ENCODE measurements at regions not wholly inside any gene's neighbourhood (a gene's known extent, or its start where the extent isn't known, plus 50 kb on each side); places are given as distances from the start of the nearest gene placed in this dataset.
"Not testable (repeated sequence)": the region's sequence is repeated elsewhere in the genome, so short reads cannot be mapped to it uniquely, and the experiment has no call there.

DNA sequence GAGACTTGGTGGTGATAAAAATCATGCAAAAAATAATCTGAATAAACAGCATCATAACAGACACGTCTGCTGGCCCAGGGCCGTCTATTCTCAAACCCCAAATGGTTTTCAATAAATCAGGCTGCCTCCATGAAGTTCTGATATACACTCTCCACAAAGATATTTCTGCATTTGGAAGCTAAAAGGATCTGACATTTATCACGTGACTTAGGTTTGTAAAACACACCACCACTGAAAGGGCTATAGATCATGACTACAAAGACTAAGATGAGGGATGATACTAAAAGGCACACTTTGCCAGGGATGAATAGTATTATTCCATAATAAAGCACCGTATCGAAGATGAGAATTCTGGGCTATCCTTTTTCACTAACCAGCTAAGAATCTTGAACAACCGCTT lies 67.6 kb upstream of the ADAMTS18 start:
- intact Hi-C loops (cut with micrococcal nuclease) (loop anchor here (5.0 kb wide), 1 partner anchor 50 kb away; no protein-coding TSS in a partner anchor), dilution Hi-C loops (cut with MboI; ENCODE audit: extremely low pct_ligation_motif_present, low sequenced_read_pairs) (no loop called here)
- Histone ChIP-seq H2AFZ (ENCODE audit: low read depth, low read length) (no peak overlapping the region), H3K79me2 (ENCODE audit: control insufficient read depth, insufficient read depth, low read length) (no peaks in the 10 kb centered on the region), H3K4me2 (ENCODE audit: insufficient read depth, low read length) (no peak overlapping the region), H4K20me1 (replicated peaks; ENCODE audit: control insufficient read depth, extremely low read depth, insufficient read depth, low read length) (no peaks in the 10 kb centered on the region), H3K36me3 (ENCODE audit: control insufficient read depth in 2 of 2, extremely low read depth in 1 of 2, insufficient read depth in 2 of 2, low read length in 2 of 2) (no peaks in the 10 kb centered on the region), H3K27ac (ENCODE audit: insufficient read depth, low read depth, low read length) (no peak overlapping the region), H3K27me3 (ENCODE audit: control insufficient read depth in 2 of 2, insufficient read depth in 2 of 2, low read length in 2 of 2) (no peaks in the 10 kb centered on the region), H3K9ac (replicated peaks; ENCODE audit: extremely low read depth, insufficient read depth, low read length) (no peak overlapping the region), H3K4me3 (replicated peaks in 1 of 3; ENCODE audit: insufficient read depth in 1 of 3, low read depth in 1 of 3, low read length in 3 of 3) (no peak overlapping the region), H3K4me1 (ENCODE audit: control insufficient read depth, extremely low read depth, insufficient read depth, low read length) (peaks cover 23% of the 10 kb centered on the region), H3K9me1 (replicated peaks; ENCODE audit: control insufficient read depth, extremely low read depth, insufficient read depth, low read length) (no peaks in the 10 kb centered on the region), H3K9me3 (replicated peaks; ENCODE audit: control insufficient read depth, insufficient read depth, low read length) (no peaks in the 10 kb centered on the region)
- DNase-seq (ENCODE audit: low read depth, low spot score) (no peak), FAIRE-seq (no peak)
- ChIA-PET POLR2A (no interaction called here), CTCF (interaction anchor here (1.2 to 2.5 kb wide), 3 partner anchors 9 to 17 kb away, joined by 3 to 7 read pairs (median 6); no protein-coding TSS in a partner anchor)
- TF ChIP-seq EZH2 (IDR thresholded peaks at IDR 0.05; ENCODE audit: borderline replicate concordance, low read depth, low read length, severe bottlenecking) (no peak), POLR2AphosphoS5 (IDR thresholded peaks at IDR 0.05; ENCODE audit: insufficient read depth, low read depth, low read length) (no peak), MYC (IDR thresholded peaks at IDR 0.05; ENCODE audit: low read depth, low read length) (no peak), FOS (IDR thresholded peaks at IDR 0.05; ENCODE audit: borderline replicate concordance, insufficient read depth, low read length) (no peak), JUN (IDR thresholded peaks at IDR 0.05; ENCODE audit: borderline replicate concordance, insufficient read depth, insufficient read length, low read depth) (no peak), POLR2A (IDR thresholded peaks at IDR 0.05; ENCODE audit: low read depth, low read length) (no peak), GATA2 (IDR thresholded peaks at IDR 0.05; ENCODE audit: insufficient read depth, insufficient read length, low read depth, low read length) (no peak)
- TF ChIP-seq, protein P1, sequence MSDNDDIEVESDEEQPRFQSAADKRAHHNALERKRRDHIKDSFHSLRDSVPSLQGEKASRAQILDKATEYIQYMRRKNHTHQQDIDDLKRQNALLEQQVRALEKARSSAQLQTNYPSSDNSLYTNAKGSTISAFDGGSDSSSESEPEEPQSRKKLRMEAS (IDR thresholded peaks at IDR 0.05; ENCODE audit: insufficient read depth, insufficient read length) = no peak
- TF ChIP-seq, protein P2, sequence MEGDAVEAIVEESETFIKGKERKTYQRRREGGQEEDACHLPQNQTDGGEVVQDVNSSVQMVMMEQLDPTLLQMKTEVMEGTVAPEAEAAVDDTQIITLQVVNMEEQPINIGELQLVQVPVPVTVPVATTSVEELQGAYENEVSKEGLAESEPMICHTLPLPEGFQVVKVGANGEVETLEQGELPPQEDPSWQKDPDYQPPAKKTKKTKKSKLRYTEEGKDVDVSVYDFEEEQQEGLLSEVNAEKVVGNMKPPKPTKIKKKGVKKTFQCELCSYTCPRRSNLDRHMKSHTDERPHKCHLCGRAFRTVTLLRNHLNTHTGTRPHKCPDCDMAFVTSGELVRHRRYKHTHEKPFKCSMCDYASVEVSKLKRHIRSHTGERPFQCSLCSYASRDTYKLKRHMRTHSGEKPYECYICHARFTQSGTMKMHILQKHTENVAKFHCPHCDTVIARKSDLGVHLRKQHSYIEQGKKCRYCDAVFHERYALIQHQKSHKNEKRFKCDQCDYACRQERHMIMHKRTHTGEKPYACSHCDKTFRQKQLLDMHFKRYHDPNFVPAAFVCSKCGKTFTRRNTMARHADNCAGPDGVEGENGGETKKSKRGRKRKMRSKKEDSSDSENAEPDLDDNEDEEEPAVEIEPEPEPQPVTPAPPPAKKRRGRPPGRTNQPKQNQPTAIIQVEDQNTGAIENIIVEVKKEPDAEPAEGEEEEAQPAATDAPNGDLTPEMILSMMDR (IDR thresholded peaks at IDR 0.05; ENCODE audit: extremely low read depth in 1 of 2, insufficient read depth in 1 of 2, low read depth in 1 of 2, low read length in 2 of 2) = no peak
- BruUV-seq (replicated peaks) = no TSS peak

DNA sequence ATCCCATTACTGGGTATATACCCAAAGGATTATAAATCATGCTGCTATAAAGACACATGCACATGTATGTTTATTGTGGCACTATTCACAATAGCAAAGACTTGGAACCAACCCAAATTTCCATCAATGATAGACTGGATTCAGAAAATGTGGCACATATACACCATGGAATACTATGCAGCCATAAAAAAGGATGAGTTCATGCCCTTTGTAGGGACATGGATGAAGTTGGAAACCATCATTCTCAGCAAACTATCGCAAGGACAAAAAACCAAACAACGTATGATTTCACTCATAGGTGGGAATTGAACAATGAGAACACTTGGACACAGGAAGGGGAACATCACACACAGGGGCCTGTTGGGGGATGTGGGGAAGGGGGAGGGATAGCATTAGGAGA lies 71.7 kb upstream of the ADAMTS18 start:
- FAIRE-seq; H3K27ac ChIP-seq (ENCODE audit: insufficient read depth, low read depth, low read length); H3K9me3 ChIP-seq (replicated peaks; ENCODE audit: control insufficient read depth, insufficient read depth, low read length); H3K9me1 ChIP-seq (replicated peaks; ENCODE audit: control insufficient read depth, extremely low read depth, insufficient read depth, low read length); dilution Hi-C loops (cut with MboI; ENCODE audit: extremely low pct_ligation_motif_present, low sequenced_read_pairs); H3K4me2 ChIP-seq (ENCODE audit: insufficient read depth, low read length); BruUV-seq (replicated peaks); POLR2A ChIA-PET; CTCF ChIA-PET; H3K4me1 ChIP-seq (ENCODE audit: control insufficient read depth, extremely low read depth, insufficient read depth, low read length); H4K20me1 ChIP-seq (replicated peaks; ENCODE audit: control insufficient read depth, extremely low read depth, insufficient read depth, low read length); H3K27me3 ChIP-seq (ENCODE audit: control insufficient read depth in 2 of 2, insufficient read depth in 2 of 2, low read length in 2 of 2); DNase-seq (ENCODE audit: low read depth, low spot score); H3K9ac ChIP-seq (replicated peaks; ENCODE audit: extremely low read depth, insufficient read depth, low read length); H2AFZ ChIP-seq (ENCODE audit: low read depth, low read length); H3K79me2 ChIP-seq (ENCODE audit: control insufficient read depth, insufficient read depth, low read length); H3K4me3 ChIP-seq (replicated peaks in 1 of 3; ENCODE audit: insufficient read depth in 1 of 3, low read depth in 1 of 3, low read length in 3 of 3); H3K36me3 ChIP-seq (ENCODE audit: control insufficient read depth in 2 of 2, extremely low read depth in 1 of 2, insufficient read depth in 2 of 2, low read length in 2 of 2); intact Hi-C loops (cut with micrococcal nuclease): not testable (repeated sequence)

Data from endothelial cell of umbilical vein (primary cell).